HG03064 (cell line): ENCODE measurements at regions not wholly inside any gene's neighbourhood (a gene's known extent, or its start where the extent isn't known, plus 50 kb on each side); places are given as distances from the start of the nearest gene placed in this dataset.

Experiments
- ATAC-seq: cut with Tn5 transposase; IDR thresholded peaks from one replicate; pipeline ENCODE4 v1.9.1; 2021; ENCODE audit warnings: low read depth; ENCODE audit not compliant: unreplicated experiment

GRCh38 chrX:39938466-39938865, 159.3 kb downstream of the BCOR start:
- ATAC-seq, result no peak

DNA sequence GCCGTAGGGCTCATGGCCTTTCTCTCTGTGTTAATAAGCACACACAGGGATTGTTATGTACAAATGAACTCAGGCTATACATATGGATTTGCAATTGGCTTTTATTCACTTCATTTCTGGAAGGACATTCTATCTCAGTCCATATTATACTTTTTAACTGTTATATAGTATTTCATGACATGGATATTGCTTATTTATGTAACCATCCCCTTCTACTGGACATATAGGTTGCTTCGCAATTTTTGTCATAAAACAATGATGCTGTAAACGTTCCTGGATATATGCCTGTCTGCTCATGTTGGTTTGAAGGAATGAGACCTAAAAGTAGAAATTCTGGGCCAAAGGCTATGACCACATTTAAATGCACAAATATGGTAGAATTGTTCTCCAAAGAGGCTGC, 158.1 kb downstream of the BCOR start:
- ATAC-seq, result no peak

DNA sequence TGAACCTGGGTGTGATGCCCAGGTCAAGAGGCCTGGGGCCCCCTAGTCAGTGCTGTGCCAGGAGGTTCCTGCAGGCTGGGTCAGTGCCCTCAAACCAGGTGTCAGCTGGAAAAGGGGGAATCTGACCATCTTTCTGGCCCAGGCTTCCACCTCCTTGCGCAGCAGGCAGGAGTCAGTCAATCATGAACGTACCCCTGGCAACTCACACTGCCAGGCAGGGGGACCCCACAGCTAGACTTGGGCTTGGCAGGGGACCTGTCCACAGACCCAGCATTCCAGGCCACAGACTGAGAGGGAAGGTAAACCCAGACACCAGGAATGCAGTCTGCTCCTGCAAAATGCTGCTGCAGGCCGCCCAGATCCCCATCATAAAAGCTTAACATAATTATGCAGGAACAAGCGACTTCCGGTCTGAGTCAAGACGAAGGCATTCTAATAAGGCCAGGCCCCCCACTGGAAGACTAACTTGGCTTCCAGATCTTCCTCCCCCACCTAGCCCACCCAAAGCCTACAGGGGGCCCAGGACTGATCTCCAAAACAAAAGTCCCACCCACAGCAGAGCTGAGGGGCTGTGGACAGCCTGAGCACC, 156.3 kb downstream of the BCOR start:
- no peak for ATAC-seq

DNA sequence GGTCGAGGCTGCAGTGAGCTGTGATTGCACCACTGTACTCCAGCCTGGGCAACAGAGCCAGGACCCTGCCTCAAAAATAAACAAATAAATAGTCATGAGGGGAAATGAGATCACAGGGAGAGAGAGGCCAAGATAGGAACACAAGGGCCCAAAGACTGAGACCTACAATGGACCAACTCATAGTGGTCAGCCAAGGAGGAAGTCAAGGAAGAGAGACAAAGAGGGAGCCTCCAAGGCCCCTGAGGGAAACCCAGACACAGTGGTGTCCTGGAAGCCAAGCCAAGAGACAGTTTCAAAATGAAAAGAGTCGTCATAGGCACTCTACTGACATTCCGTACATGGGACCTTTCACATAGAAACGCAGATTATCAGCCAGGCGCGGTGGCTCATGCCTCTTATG, 153.3 kb downstream of the BCOR start:
- ATAC-seq, result no peak

GRCh38 chrX:39945709-39946108, 152.0 kb downstream of the BCOR start:
- no peak for ATAC-seq

- ATAC-seq, result no peak
These were observed 150.9 kb downstream of the BCOR start for GRCh38 chrX:39946822-39947221.

DNA sequence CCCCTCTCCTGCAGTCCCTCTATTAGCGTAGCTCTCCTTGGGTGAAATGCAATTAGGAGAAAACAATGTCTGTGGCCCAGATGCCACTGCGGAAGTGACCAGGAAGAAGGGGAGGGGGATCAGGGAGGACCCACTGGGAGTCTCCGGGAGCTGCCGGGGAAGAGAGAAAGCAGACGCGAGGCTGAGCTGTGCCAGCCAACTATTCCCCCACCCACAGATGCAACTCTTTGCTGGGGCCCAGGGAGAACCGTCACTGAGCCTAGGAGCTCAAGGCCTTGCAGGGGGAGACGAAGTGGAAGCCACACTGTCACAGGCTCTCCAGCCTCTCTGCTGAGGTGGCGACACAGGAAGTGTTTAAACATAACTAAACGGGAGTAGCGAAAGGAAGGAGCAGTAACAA, 149.2 kb downstream of the BCOR start:
- ATAC-seq, result no peak

DNA sequence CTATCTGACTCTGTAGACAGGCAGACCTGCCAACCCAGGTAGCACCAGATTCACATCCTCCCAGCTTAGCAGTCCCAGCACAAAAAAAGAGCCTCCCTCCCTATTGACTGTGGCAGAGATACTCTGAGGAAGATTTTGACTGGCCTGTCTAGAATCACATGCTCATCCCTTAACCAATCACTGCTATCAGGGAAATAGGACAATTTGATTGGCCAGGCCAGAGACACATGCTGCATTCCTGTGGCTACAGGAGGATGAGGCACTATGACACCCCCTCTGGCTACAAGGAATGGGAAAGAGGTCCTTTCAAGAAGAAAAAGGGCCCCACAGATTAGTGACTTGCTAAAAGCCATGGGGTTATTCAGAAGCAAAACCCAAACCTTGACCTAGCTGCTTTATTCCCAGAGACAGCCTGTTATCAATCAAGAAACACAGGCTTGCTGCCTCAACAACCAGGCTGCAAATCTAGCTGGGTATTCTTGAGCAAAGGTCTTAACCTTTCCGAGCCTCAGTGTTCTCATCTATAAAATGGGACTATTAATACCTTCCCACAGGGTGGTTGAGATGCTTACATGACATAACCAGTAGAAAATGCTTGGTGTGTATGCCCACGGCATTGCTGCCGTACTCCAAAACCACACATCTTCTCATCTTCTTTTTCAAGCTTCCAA, 147.6 kb downstream of the BCOR start:
- ATAC-seq, result no peak

DNA sequence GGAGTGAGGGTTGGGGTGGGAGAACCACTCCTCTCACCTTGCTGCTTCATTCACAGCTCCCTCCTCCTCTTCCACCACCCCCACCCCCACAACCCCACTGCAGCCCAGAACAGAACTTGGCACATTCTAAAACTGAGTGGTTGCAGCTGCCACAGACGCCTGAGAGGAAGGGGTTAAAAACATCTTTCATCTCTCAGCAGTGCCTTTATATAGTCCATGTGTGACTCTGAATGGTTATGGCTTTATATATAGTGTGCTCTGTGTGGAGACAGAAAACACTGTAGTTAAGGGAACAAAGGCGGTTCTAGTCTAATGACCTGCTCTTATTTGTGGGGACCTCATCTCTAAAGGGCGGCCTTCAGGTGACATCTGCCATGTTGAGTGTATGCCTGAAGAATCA, 144.8 kb downstream of the BCOR start:
- no peak for ATAC-seq

DNA sequence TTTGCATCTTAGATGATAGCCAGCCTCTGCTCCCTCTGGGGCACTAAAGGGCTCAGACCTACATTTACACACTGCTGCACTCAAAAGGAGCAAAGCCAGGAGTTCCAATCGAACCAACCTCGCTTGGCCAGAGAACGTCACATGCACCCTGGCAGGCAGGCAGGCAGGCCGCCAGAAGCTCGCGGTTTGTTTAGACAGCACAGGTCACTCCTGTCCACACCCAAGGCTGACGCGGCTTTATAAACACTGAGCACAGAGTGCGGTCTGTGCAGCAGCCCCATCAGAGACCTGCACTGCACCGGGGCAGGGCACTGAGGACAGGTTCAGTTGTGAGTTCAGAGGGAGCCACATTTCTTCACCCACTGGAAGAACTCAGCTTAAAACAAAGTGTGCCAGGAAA, 143.9 kb downstream of the BCOR start:
- ATAC-seq, result no peak

- ATAC-seq, result no peak
These were observed 142.9 kb downstream of the BCOR start for GRCh38 chrX:39954851-39955250.

DNA sequence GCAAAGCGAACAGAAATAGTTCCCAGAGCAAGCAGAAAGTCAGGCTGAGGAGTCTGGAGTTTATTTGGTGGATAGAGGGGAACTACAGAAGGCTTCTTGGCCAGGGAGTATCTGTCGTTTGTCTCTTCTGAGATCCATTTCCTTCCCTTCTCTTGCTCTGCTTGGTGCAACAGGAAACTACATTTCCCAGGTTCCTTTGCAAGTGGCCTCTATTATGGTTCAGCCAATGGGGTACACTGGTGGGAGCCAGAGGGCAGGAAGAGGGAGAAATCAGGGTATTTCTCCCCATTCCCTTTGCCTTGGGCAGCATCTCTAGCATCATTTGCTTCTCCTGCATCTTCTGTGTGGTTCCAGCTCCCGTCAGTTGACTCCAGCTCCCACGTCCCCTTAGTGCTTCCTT, 142.1 kb downstream of the BCOR start:
- ATAC-seq, result no peak

DNA sequence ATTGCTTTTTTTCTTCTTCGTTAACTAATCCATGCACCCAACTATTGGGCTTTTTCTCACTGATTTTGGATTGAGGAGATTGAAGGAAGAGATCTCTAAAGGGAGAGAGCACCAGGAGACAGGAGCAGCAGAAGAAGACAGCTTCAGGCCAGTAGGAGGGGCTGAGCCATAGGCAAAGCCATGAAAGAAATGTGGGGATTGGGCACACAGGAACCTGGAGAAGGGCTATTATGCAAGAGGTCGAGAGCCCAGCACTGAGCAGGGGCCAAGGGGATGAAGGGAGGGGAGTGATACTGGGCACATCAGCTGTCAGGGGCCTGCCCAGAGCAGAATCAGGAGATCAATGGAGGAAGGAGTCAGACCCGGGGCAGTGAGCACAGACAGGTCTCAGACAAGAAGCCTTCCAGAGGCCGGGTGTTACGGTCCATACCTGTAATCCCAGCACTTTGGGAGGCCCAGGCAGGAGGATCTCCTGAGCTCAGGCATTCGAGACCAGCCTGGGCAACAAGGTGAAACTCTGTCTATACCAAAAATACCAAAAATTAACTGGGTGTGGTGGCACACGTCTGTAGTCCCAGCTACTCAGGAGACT, 140.9 kb downstream of the BCOR start:
- no peak for ATAC-seq

- ATAC-seq, result no peak
These were observed 139.8 kb downstream of the BCOR start for GRCh38 chrX:39957816-39958566.

- no peak for ATAC-seq
These were observed 138.9 kb downstream of the BCOR start for GRCh38 chrX:39958850-39959249.

DNA sequence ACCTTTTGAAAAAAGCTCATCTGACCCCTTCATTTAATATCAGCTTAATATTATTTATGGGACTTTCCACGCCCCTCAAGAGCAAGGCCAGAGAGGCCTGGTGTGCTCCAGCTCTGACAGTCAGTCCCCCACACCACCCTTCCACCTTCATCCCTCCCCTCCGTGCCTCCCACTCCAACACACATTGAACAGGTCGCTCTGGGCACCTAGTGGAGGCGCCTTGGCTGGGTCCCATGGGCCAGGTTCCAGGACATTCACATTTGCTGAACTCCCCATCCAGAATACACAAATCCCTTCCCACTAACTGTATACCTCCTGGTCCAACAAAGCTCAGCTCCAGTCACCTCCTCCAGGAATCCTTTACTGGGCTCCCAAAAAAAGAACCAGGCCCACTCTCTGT, 137.5 kb downstream of the BCOR start:
- no peak for ATAC-seq

- no peak for ATAC-seq
These were observed 136.3 kb downstream of the BCOR start for GRCh38 chrX:39961441-39961840.

DNA sequence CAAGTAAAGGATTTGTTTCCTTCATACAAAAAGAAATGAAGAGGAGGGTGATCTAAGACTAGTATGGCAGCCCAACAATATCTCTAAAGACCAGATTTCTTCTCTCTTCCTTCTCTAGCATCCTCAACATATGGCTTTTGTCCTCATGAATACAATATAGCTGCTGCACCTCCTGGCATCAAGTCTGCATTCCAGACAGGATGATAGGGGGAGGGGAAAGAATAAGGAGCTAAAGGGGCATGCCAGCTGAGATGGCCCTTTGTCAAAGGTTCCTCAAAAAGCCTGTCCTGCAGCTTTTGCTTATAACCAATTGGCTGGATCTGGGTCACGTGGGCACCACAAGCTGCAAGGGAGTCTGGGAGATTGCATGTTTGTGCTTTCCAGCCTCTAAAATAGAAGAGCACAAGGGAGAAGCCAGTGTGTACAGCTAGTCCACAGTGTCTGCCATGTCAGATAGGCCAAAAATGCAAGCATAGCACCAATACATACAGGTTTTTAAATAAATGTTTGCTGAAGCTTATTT, 132.6 kb downstream of the BCOR start:
- ATAC-seq, result no peak

GRCh38 chrX:39966176-39966575, 131.6 kb downstream of the BCOR start:
- ATAC-seq, result no peak

DNA sequence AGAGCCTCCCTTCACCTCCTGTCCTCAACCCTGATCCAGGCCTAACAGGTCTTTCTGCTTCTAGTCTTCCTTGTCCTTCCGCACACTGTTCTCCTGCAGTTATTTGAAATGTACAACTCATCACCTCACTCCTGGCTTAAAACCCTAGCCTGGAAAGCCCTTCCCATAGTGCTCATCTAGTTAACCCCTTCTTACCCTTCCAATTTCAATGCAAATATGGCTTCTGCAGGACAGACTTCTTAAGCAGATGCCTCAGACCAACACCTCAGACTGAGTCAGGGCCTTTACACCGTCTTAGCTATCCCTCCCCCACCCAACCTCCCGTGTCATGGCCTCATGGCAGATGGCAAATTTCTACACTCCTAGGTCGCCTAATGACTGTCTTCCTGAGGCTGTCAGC, 130.4 kb downstream of the BCOR start:
- no peak for ATAC-seq

- no peak for ATAC-seq
These were observed 128.5 kb downstream of the BCOR start for GRCh38 chrX:39969099-39969818.
